Parathyroid adenoma (tissue), 2 donors: ENCODE measurements at regions not wholly inside any gene's neighbourhood (a gene's known extent, or its start where the extent isn't known, plus 50 kb on each side); places are given as distances from the start of the nearest gene placed in this dataset.

Experiments
- H2AFZ ChIP-seq: fragments of 300-600 bp; sonication (generic); one replicate; pipeline ENCODE4 v1.7.0; 2017; ENCODE audit warnings: antibody characterized with exemption, mild to moderate bottlenecking
- H3K27ac ChIP-seq: fragments of 300-600 bp; sonication (generic); one replicate; pipeline ENCODE4 v1.7.0; 2017
- H3K27me3 ChIP-seq: fragments of 300-600 bp; sonication (generic); one replicate; pipeline ENCODE4 v1.7.0; 2017; ENCODE audit warnings: low read length; ENCODE audit not compliant: control insufficient read depth, insufficient read depth
- H3K36me3 ChIP-seq: fragments of 300-600 bp; sonication (generic); one replicate; pipeline ENCODE4 v1.7.0; 2017; ENCODE audit warnings: low read length; ENCODE audit not compliant: control insufficient read depth, insufficient read depth
- H3K4me1 ChIP-seq: fragments of 300-600 bp; sonication (generic); one replicate; pipeline ENCODE4 v1.7.0; 2017; ENCODE audit warnings: control low read depth
- H3K4me2 ChIP-seq: fragments of 300-600 bp; sonication (generic); one replicate; pipeline ENCODE4 v1.7.0; 2017; ENCODE audit warnings: low read length
- H3K4me3 ChIP-seq: fragments of 300-600 bp; sonication (generic); one replicate; pipeline ENCODE4 v1.7.0; 2017; ENCODE audit warnings: low read depth, low read length
- H3K79me2 ChIP-seq: fragments of 300-600 bp; sonication (generic); one replicate; pipeline ENCODE4 v1.7.0; 2017; ENCODE audit warnings: control low read depth
- H3K9ac ChIP-seq: fragments of 300-600 bp; sonication (generic); one replicate; pipeline ENCODE4 v1.7.0; 2017; ENCODE audit warnings: mild to moderate bottlenecking
- H3K9me3 ChIP-seq: fragments of 300-600 bp; sonication (generic); one replicate; pipeline ENCODE4 v1.7.0; 2017; ENCODE audit warnings: low read length; ENCODE audit not compliant: control insufficient read depth
- CTCF ChIP-seq: fragments of 300-600 bp; sonication (generic); IDR thresholded peaks from one replicate; pipeline ENCODE4 v1.7.0; 2017; ENCODE audit warnings: antibody characterized with exemption, mild to moderate bottlenecking
- donor health status: primary hyperparathyroidism.

- no peak overlapping the region for H3K4me3 ChIP-seq
- H3K27ac ChIP-seq = no peak overlapping the region
Observed at GRCh38 chrX:45765281-45765680, 564.6 kb upstream of the DIPK2B start.

GRCh38 chrX:45762699-45763647 is 562.3 kb upstream of the DIPK2B start:
- no peaks in the 10 kb centered on the region for H3K27me3 ChIP-seq
- no peaks in the 10 kb centered on the region for H3K4me1 ChIP-seq
- no peak overlapping the region for H3K27ac ChIP-seq
- H3K4me3 ChIP-seq = no peak overlapping the region
- H3K9me3 ChIP-seq = no peaks in the 10 kb centered on the region
- no peak for TF ChIP-seq CTCF
- H3K79me2 ChIP-seq = no peaks in the 10 kb centered on the region
- no peaks in the 10 kb centered on the region for H3K36me3 ChIP-seq
- H3K9ac ChIP-seq = no peak overlapping the region
- no peak overlapping the region for H2AFZ ChIP-seq
- H3K4me2 ChIP-seq = no peak overlapping the region

More at GRCh38 chrX:45765281-45765680, 564.6 kb upstream of the DIPK2B start:
- Histone ChIP-seq H3K4me1 (no peaks in the 10 kb centered on the region), H3K9ac (no peak overlapping the region), H3K9me3 (no peaks in the 10 kb centered on the region), H3K27me3 (no peaks in the 10 kb centered on the region), H3K79me2 (no peaks in the 10 kb centered on the region), H2AFZ (no peak overlapping the region), H3K36me3 (no peaks in the 10 kb centered on the region), H3K4me2 (no peak overlapping the region)
- TF ChIP-seq CTCF = no peak

GRCh38 chrX:45761920-45762319 is 561.2 kb upstream of the DIPK2B start:
- no peak overlapping the region for H2AFZ ChIP-seq
- H3K4me1 ChIP-seq = no peaks in the 10 kb centered on the region
- H3K4me2 ChIP-seq = no peak overlapping the region
- H3K9me3 ChIP-seq = no peaks in the 10 kb centered on the region
- H3K27ac ChIP-seq = no peak overlapping the region
- no peaks in the 10 kb centered on the region for H3K79me2 ChIP-seq
- H3K36me3 ChIP-seq = no peaks in the 10 kb centered on the region
- no peaks in the 10 kb centered on the region for H3K27me3 ChIP-seq
- H3K4me3 ChIP-seq = no peak overlapping the region
- TF ChIP-seq CTCF = no peak
- no peak overlapping the region for H3K9ac ChIP-seq

GRCh38 chrX:45760187-45760742 is 559.6 kb upstream of the DIPK2B start:
- H2AFZ ChIP-seq = no peak overlapping the region
- no peak overlapping the region for H3K4me3 ChIP-seq
- TF ChIP-seq CTCF = no peak
- no peaks in the 10 kb centered on the region for H3K27me3 ChIP-seq
- H3K79me2 ChIP-seq = no peaks in the 10 kb centered on the region
- no peak overlapping the region for H3K27ac ChIP-seq
- no peak overlapping the region for H3K9ac ChIP-seq
- no peak overlapping the region for H3K4me2 ChIP-seq
- H3K9me3 ChIP-seq = no peaks in the 10 kb centered on the region
- H3K36me3 ChIP-seq = no peaks in the 10 kb centered on the region
- no peaks in the 10 kb centered on the region for H3K4me1 ChIP-seq
